Right kidney (tissue), 1 donor: ENCODE measurements at regions not wholly inside any gene's neighbourhood (a gene's known extent, or its start where the extent isn't known, plus 50 kb on each side); places are given as distances from the start of the nearest gene placed in this dataset.
A peak's percentile ranks its signal among the peaks of the same experiment; 100 is the strongest.

Experiments used
- DNase-seq: peaks from one replicate; pipeline ENCODE4 v3.0.0-alpha.2; 2016

DNA sequence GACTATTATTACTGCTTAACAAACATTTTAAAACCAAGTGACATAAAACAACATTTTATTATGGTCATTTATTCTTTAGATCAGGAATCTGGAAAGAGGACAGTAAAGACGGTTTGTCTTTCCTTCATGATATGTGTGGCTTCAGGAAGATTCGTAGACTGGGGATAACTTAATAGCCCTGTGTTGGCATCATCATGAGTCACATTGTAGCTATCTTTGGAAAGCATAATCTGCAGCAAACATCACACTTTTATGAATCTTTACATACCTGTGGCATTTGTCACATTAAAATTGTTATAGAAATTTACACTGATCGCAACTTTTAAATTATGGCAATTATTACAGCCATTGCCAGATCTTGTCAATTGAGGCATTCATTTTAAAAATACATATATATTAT lies 397.1 kb downstream of the NOVA1 start:
- DNase-seq: no peak

DNA sequence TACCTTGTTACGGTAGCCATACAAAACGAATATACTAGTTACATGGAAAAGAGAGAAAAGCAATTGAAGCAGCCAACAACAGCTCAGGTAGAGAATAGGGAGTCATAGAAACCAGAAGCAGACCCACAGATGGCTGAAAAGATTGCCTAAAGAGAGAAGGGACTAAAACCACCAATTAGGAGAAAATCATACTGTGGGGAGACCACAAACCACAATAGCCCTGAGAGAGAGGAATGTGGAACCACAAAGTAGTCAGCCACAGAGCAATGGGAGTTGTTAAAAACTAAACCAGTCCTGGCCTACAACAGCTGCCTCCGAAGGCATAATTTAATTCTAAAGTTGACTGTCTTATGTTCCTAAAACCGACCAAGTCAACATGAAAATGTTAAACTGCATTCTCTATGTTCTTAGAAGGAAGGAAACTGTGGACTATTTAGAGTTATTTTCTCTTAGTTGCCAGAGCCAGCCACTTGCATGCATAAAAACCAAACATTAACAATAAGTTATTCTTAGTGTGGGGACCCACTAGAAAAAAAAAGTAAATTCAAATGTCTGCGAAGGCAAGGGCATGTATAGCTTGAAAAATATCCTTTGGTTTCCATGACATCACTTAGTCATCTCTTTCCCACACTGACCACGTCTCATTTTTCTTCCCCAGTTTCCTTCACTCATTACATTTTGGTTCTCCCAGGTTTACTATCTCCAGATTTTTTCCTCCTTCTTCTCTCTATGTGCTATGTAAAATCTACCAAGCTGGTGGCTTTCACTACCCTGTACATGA lies 398.1 kb downstream of the NOVA1 start:
- DNase-seq: no peak

DNA sequence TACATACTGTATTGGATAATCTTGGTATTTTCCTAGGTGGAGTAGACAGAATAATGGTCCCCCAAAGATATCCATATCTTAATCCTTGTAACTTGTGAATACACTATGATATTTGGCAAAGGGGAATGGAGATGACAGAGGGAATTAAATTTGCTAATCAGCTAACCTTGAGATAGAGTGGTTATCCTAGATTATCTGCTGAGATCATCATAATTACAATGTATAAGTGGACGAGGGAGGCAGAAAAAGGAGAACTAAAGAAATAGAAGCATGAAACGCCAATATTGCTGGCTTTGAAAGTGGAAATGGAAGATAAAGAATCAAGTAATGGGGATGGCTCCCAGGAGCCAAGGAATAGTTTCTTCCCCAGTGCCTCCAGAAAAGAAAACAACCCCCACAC lies 398.7 kb downstream of the NOVA1 start:
- DNase-seq: no peak

DNA sequence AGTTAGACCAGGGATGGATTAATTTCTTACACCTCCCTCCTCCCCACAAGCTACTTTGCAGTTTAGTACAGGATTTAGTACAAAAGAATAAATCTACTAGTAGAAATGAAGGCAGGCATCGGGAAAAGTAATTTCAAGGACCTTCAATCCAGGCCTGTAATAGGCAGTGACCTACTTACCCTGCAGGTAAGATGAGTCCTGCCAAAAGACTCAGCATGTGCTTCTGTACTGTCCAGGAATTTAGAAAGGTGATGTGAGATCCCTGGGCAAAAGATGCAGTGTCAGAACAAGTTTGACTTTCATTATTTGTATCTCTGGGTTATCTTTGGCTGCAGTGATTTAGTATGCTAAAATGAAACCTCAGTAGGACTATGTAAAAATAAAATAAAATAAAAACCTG lies 403.0 kb downstream of the NOVA1 start:
- DNase-seq: no peak

DNA sequence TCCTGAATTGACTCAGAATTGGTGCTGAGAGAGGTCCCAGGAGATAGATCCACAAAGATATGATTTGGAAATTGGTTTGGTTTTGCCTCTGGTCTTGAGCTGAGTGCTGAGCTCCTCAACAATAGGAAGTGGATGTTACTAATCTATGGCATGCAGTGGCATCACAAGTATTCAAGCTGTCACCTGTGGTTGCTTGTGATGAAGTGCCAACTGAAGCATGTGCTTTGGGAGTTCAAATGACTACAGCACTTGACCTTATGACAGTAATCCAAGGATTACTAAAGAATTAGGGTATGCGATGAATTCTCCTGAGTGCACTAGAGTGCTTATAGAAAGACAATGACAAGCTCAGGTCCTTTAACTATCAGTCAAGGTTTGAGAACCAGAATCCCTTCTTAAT lies 406.2 kb downstream of the NOVA1 start:
- DNase-seq: no peak

DNA sequence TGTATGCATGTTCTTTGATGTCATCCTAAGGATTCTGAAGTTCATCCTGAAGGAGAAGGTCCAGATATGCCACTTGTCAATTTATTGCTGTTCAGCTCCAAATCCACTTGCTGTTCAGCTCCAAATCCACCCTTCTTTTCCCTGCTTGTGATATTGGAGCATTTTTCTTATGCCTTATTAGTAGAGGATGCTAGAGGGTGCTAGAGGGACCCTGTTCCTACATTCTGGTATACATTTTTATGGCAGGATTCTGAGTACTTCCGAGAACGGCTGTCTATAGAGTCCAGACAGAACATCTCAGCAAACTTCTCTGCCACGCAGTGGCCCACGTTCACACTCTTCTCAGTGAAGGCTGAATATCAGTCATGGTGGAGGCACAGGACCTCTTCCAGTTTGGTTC lies 406.7 kb downstream of the NOVA1 start:
- DNase-seq: no peak

DNA sequence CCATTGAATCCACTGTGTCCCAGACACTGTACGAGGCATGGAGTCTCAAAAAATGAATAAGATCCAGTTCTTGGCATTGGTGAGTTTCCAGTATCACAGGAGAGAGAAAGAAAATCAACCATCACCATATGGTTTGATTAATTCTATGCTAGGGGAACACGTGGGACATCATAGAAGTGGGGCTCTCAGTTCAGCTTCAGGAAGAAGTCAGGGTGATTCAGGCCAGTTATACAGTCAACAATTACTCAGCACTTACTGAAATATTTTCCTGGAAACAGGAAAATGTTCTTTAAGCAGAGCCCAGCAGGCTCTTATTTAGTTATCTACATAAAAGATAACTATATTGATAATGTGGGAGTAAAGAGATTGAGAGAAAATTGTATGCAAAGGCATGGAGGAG lies 407.2 kb downstream of the NOVA1 start:
- DNase-seq: no peak

GRCh38 chr14:26187996-26188620 lies 409.7 kb downstream of the NOVA1 start:
- DNase-seq: no peak

- no peak for DNase-seq
Measured at GRCh38 chr14:26180221-26180620, 417.6 kb downstream of the NOVA1 start.

GRCh38 chr14:26175658-26176057 lies 422.2 kb downstream of the NOVA1 start:
- no peak for DNase-seq

- DNase-seq: no peak
Measured at GRCh38 chr14:26174395-26174794, 423.4 kb downstream of the NOVA1 start.

DNA sequence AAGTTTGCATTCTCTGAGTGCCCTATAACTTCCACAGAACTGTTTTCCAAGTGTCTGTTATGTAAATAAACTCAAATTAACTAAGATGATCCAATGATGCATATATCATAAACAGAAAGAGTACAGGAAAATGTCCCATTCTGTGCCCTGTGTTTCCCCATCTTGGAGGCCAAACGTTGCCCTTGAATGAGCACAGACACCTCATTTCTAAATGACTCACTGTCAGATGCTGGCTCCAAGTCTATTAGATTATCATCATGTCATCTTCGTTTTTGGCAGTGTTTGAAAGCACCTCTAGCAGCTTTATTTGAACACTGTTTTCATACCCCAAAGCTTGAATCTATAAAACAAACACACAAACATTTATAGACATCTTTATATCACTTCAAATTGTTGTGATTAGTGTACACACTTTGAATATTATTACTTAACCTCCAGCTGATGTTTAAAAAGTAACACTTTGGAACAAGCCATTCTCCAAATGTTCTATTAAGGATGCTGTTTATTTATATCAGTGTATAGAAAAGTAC lies 424.2 kb downstream of the NOVA1 start:
- no peak for DNase-seq

DNA sequence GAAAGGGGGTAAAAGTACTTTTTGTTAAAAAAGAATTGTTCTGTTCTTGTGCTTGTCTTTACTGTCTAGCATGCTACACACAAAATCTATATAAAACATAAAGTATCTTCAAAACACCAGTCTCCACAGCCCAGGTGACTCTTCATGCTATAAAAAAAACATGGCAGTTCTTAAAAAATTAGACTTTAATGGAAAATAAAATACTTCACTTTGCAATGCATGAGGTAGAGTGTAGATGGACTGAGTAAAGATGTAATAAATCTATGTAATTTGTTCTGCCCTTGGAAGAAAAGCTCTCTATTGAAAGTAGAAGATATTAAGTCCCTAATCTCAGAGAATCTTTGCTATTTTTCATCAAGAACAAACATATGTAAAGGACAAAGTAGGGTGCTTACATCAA lies 425.4 kb downstream of the NOVA1 start:
- no peak for DNase-seq

DNA sequence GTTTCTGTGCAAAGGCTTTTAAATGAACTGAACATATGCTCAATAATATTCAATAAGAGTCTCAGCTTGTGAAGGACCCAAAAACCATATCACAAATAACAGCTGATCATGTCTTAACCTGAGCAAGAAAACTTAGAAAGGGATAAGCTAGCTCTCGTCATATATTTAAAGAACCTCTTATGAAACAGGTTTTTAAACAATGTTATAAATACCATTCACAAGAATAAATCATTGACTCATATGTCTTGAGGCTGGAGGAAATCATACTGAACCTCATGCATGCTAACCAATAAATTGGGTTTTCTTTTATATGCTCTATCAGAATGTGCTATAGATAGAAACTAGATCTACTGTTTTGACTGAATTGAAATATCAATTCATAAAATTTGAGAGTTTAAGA lies 426.9 kb downstream of the NOVA1 start:
- no peak for DNase-seq

- DNase-seq: peak; percentile 8
Measured at GRCh38 chr14:26163761-26164160, 434.1 kb downstream of the NOVA1 start.

GRCh38 chr14:26157517-26157916 lies 440.3 kb downstream of the NOVA1 start:
- no peak for DNase-seq

DNA sequence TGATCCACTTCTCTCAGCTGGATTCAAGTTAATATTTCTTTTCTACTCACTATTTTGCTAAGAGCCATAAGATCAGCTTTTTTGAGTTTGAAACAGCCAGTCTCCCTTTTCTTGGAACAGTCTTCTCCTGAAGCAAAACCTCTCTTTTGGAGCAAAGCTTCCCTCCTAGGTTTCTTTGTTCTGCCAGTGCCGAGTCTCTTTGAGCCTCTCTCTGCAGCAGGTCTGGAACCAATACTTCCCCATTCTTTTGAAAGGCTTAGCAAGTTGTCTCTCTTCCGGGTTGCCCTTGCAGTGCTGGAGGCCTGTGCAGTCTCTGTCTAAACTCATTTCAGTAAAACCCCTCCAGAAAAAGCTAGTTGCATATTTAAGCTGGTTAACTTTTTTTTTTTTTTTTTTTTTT lies 454.8 kb downstream of the NOVA1 start:
- DNase-seq: no peak

GRCh38 chr14:26138764-26139445 lies 458.9 kb downstream of the NOVA1 start:
- DNase-seq: no peak

- no peak for DNase-seq
Measured at GRCh38 chr14:26137161-26137560, 460.7 kb downstream of the NOVA1 start.

- DNase-seq: no peak
Measured at GRCh38 chr14:26132061-26132645, 465.7 kb downstream of the NOVA1 start.

DNA sequence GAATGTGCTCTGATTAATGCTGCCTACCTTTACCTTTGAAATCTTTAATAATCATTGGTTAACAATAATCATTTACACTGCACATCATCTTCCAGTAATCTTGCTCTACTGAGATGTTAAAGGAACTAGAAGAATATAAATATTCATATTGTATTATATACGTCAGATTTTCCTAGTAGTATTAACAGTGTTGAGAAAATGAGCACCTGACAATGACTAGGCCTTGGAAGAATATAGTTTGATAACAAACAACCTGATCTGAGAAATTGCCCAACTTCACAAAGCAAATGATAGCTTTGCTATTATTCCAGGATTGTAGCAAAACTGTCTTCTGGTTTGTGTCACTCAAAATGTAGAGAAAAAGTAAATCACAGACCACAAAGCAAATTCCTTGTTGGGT lies 467.1 kb downstream of the NOVA1 start:
- DNase-seq: no peak

GRCh38 chr14:26128931-26129671 lies 468.7 kb downstream of the NOVA1 start:
- DNase-seq: no peak
